ENCODE measurements at regions not wholly inside any gene's neighbourhood (a gene's known extent, or its start where the extent isn't known, plus 50 kb on each side); places are given as distances from the start of the nearest gene placed in this dataset.

- TF ChIP-seq ELF4 (IDR thresholded peaks at IDR 0.05), result no peak
- no peak for TF ChIP-seq BHLHE40 (IDR thresholded peaks at IDR 0.05; ENCODE audit: borderline replicate concordance)
- no peak for TF ChIP-seq FOXM1 (IDR thresholded peaks at IDR 0.05; ENCODE audit: borderline replicate concordance)
These were observed 1416.0 kb upstream of the ALCAM start for GRCh38 chr3:103950676-103951075.

Measured in HEK293T (cell line).